ENCODE measurements at regions not wholly inside any gene's neighbourhood (a gene's known extent, or its start where the extent isn't known, plus 50 kb on each side); places are given as distances from the start of the nearest gene placed in this dataset.

DNA sequence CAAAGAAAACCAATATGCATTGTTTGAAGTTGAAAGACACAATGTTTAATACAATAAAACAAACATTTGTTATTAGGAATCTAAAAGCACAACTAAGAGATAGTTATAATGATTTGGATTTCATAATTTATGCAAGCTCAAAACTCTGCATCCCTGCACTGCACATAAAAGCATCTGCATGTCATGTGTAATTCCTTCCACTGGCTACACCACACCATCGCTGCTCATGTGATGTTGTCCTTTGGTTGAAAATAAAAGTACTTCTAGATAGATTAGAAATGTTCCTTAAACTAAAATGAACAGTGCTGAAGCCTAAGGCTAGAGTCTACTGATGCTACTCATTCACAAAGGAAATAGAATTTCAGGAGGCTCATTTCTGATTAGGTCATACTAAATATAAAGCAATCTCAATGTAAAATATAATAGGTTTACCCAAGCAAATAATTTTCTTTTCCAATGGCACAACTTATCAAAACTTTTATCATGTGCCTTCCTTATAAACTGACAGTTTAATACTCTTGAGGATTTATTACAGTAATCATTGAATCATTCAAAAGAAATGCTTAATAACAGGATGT, 130.8 kb upstream of the DKK2 start:
- ATAC-seq (no peak), DNase-seq (no peak)
- TF ChIP-seq, protein P1, sequence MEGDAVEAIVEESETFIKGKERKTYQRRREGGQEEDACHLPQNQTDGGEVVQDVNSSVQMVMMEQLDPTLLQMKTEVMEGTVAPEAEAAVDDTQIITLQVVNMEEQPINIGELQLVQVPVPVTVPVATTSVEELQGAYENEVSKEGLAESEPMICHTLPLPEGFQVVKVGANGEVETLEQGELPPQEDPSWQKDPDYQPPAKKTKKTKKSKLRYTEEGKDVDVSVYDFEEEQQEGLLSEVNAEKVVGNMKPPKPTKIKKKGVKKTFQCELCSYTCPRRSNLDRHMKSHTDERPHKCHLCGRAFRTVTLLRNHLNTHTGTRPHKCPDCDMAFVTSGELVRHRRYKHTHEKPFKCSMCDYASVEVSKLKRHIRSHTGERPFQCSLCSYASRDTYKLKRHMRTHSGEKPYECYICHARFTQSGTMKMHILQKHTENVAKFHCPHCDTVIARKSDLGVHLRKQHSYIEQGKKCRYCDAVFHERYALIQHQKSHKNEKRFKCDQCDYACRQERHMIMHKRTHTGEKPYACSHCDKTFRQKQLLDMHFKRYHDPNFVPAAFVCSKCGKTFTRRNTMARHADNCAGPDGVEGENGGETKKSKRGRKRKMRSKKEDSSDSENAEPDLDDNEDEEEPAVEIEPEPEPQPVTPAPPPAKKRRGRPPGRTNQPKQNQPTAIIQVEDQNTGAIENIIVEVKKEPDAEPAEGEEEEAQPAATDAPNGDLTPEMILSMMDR (IDR thresholded peaks at IDR 0.05) = no peak
- H3K27ac ChIP-seq = no peak overlapping the region
- intact Hi-C loops (cut with DNase I) = no loop called here
- peaks cover 15% of the 10 kb centered on the region for H3K9me3 ChIP-seq
- no peak overlapping the region for H3K4me3 ChIP-seq
- no peaks in the 10 kb centered on the region for H3K36me3 ChIP-seq
- H3K4me1 ChIP-seq = no peaks in the 10 kb centered on the region
- H3K27me3 ChIP-seq (ENCODE audit: low read depth) = no peaks in the 10 kb centered on the region

GRCh38 chr4:107166181-107166580, 130.1 kb upstream of the DKK2 start:
- intact Hi-C loops (cut with DNase I) = no loop called here
- TF ChIP-seq, protein P1 (IDR thresholded peaks at IDR 0.05) = no peak
- Histone ChIP-seq H3K4me1 (no peaks in the 10 kb centered on the region), H3K9me3 (peaks cover 15% of the 10 kb centered on the region), H3K36me3 (no peaks in the 10 kb centered on the region), H3K4me3 (no peak overlapping the region), H3K27me3 (ENCODE audit: low read depth) (no peaks in the 10 kb centered on the region), H3K27ac (no peak overlapping the region)
- ATAC-seq (no peak), DNase-seq (no peak)

DNA sequence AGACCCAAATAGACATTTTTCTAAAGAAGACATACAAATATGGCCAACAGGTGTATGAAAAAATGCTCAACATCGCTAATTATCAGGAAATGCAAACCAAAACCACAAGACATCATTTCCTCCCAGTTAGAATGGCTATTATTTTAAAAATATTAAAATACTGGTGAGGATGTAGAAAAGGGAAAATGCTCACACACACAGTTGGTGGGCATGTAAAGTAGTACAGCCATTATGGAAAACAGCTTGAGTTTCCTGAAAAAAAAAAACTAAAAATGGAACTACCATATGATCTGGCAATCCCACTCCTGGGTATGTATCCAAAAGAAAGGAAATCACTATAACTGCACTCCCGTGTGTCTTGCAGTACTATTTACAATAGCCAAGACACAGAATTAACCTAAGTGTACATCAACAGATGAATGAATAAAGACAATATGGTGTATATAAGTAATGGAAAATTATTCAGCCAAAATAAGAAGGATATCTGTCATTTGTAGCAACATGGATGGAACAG, 128.9 kb upstream of the DKK2 start:
- H3K27me3 ChIP-seq (ENCODE audit: low read depth) = no peaks in the 10 kb centered on the region
- H3K4me3 ChIP-seq = no peak overlapping the region
- H3K9me3 ChIP-seq = peaks cover 15% of the 10 kb centered on the region
- intact Hi-C loops (cut with DNase I) = no loop called here
- TF ChIP-seq, protein P1 (IDR thresholded peaks at IDR 0.05) = no peak
- no peaks in the 10 kb centered on the region for H3K4me1 ChIP-seq
- H3K27ac ChIP-seq = no peak overlapping the region
- ATAC-seq = no peak
- H3K36me3 ChIP-seq = no peaks in the 10 kb centered on the region
- no peak for DNase-seq

DNA sequence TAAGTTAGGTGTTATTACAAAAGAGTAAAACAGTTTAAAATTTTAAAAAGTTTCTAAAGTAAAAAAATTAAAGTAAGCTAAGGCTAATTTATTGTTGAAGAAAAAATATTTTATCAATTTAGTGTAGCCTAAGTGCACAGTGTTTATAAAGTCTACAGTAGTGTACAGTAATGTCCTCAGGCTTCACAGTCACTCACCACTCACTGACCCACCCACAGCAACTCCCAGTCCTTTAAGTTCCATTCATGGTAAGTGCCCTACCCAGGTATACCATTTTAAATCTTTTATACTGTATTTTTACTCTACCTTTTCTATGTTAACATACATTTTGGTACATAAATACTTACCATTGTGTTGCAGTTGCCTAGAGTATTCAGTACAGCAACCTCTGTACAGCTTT, 120.3 kb upstream of the DKK2 start:
- Histone ChIP-seq H3K36me3 (no peaks in the 10 kb centered on the region), H3K9me3 (no peaks in the 10 kb centered on the region), H3K27me3 (ENCODE audit: low read depth) (no peaks in the 10 kb centered on the region), H3K4me3 (no peak overlapping the region), H3K4me1 (no peaks in the 10 kb centered on the region), H3K27ac (no peak overlapping the region)
- intact Hi-C loops (cut with DNase I) = no loop called here
- DNase-seq (no peak), ATAC-seq (no peak)
- TF ChIP-seq, protein P1 (IDR thresholded peaks at IDR 0.05) = no peak

DNA sequence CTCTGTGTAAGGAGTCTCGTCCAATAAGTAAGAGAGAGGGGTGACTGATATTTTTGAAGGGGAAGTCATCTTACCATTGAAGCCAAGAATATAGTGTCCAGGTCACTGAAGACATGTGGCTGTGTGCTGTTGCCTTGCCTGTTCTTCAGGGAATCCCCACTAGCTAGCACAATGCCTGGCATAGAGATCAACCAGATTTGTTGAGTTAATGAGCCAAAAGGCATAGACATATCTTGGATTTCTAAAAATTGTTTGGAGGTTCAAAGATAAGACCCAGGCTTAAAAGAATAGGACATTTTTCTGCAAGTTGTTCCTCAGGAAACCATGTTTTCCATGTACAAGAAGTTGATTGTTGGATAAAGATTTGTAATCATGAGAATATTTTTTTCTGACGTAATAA, 119.3 kb upstream of the DKK2 start:
- TF ChIP-seq, protein P1 (IDR thresholded peaks at IDR 0.05) = no peak
- Histone ChIP-seq H3K27ac (no peak overlapping the region), H3K27me3 (ENCODE audit: low read depth) (no peaks in the 10 kb centered on the region), H3K36me3 (no peaks in the 10 kb centered on the region), H3K4me3 (no peak overlapping the region), H3K9me3 (no peaks in the 10 kb centered on the region), H3K4me1 (no peaks in the 10 kb centered on the region)
- DNase-seq (no peak), ATAC-seq (peak in 1 of 2 donors; percentile 37)
- intact Hi-C loops (cut with DNase I) = no loop called here

All from lower lobe of right lung (tissue), 2 donors.